ENCODE measurements at regions not wholly inside any gene's neighbourhood (a gene's known extent, or its start where the extent isn't known, plus 50 kb on each side); places are given as distances from the start of the nearest gene placed in this dataset.

GRCh38 chr2:129779783-129780182 lies 199.7 kb upstream of the RAB6C start:
- H3K27ac ChIP-seq (ENCODE audit: extremely low read length, insufficient read depth, low read length) = no peak overlapping the region
- H3K36me3 ChIP-seq (replicated peaks in 1 of 2; ENCODE audit: control insufficient read depth in 1 of 2, insufficient read depth in 2 of 2, low read length in 2 of 2) = no peaks in the 10 kb centered on the region
- no peak overlapping the region for H3K4me3 ChIP-seq (replicated peaks in 1 of 3; ENCODE audit: insufficient read depth in 1 of 3, low read depth in 2 of 3, low read length in 3 of 3)
- WGBS (ENCODE audit: low lambda C conversion rate) = 5% methylated on average over 4 of the region's 6 CpGs
- ChIA-PET CTCF (ENCODE audit: low intra/inter-chr PET ratio, low total read pairs) (no interaction called here), POLR2A (no interaction called here)
- in situ Hi-C loops (cut with HindIII; ENCODE audit: extremely low pct_ligation_motif_present, low pct_unique_long_range_greater_than_20kb) = no loop called here
- no peak overlapping the region for H3K4me2 ChIP-seq (ENCODE audit: low read depth, low read length)
- H3K9ac ChIP-seq (ENCODE audit: insufficient read depth, low read depth, low read length) = no peak overlapping the region
- no peaks in the 10 kb centered on the region for H3K9me3 ChIP-seq (ENCODE audit: low read length)
- H3K79me2 ChIP-seq (ENCODE audit: insufficient read depth, low read length) = no peaks in the 10 kb centered on the region
- no TSS peak for BruUV-seq (replicated peaks)
- H3K27me3 ChIP-seq (ENCODE audit: control insufficient read depth in 1 of 2, insufficient read depth in 2 of 2, low read length in 2 of 2) = peaks cover 15 to 49% of the 10 kb centered on the region in 2 experiments
- no peak overlapping the region for H2AFZ ChIP-seq (ENCODE audit: low read length)
- FAIRE-seq (no peak), ATAC-seq (peak; percentile 14; the same call in 1 of the 3 replicates), DNase-seq (ENCODE audit: low spot score) (no peak)
- H4K20me1 ChIP-seq (ENCODE audit: insufficient read depth, low read length) = no peaks in the 10 kb centered on the region
- 0 out of 2 replicates have a peak, but pooled peaks cover 9% of the 10 kb centered on the region for H3K4me1 ChIP-seq (ENCODE audit: insufficient read depth, low read length)
- no peak for TF ChIP-seq ZNF510 (CRISPR knock-in tag; IDR thresholded peaks at IDR 0.05; ENCODE audit: low read depth)
- intact Hi-C loops (cut with micrococcal nuclease; ENCODE audit: unreplicated experiment) = no loop called here

GRCh38 chr2:129780316-129781270 lies 198.9 kb upstream of the RAB6C start:
- Histone ChIP-seq H4K20me1 (ENCODE audit: insufficient read depth, low read length) (no peaks in the 10 kb centered on the region), H3K9ac (ENCODE audit: insufficient read depth, low read depth, low read length) (no peak overlapping the region), H3K79me2 (ENCODE audit: insufficient read depth, low read length) (no peaks in the 10 kb centered on the region), H3K36me3 (replicated peaks in 1 of 2; ENCODE audit: control insufficient read depth in 1 of 2, insufficient read depth in 2 of 2, low read length in 2 of 2) (no peaks in the 10 kb centered on the region), H3K4me3 (replicated peaks in 1 of 3; ENCODE audit: insufficient read depth in 1 of 3, low read depth in 2 of 3, low read length in 3 of 3) (no peak overlapping the region), H3K9me3 (ENCODE audit: low read length) (no peaks in the 10 kb centered on the region), H3K27me3 (ENCODE audit: control insufficient read depth in 1 of 2, insufficient read depth in 2 of 2, low read length in 2 of 2) (peaks cover 15 to 49% of the 10 kb centered on the region in 2 experiments), H3K4me2 (ENCODE audit: low read depth, low read length) (no peak overlapping the region), H3K4me1 (ENCODE audit: insufficient read depth, low read length) (0 out of 2 replicates have a peak, but pooled peaks cover 9% of the 10 kb centered on the region), H2AFZ (ENCODE audit: low read length) (no peak overlapping the region), H3K27ac (ENCODE audit: extremely low read length, insufficient read depth, low read length) (no peak overlapping the region)
- no TSS peak for BruUV-seq (replicated peaks)
- in situ Hi-C loops (cut with HindIII; ENCODE audit: extremely low pct_ligation_motif_present, low pct_unique_long_range_greater_than_20kb) = no loop called here
- POLR2A ChIA-PET = no interaction called here
- intact Hi-C loops (cut with micrococcal nuclease; ENCODE audit: unreplicated experiment) = no loop called here
- CTCF ChIA-PET (ENCODE audit: low intra/inter-chr PET ratio, low total read pairs) = no interaction called here
- no peak for DNase-seq (ENCODE audit: low spot score)
- no peak for FAIRE-seq
- WGBS (ENCODE audit: low lambda C conversion rate) = 22% methylated on average over 13 of the region's 13 CpGs
- no peak for ATAC-seq
- TF ChIP-seq, protein P1, sequence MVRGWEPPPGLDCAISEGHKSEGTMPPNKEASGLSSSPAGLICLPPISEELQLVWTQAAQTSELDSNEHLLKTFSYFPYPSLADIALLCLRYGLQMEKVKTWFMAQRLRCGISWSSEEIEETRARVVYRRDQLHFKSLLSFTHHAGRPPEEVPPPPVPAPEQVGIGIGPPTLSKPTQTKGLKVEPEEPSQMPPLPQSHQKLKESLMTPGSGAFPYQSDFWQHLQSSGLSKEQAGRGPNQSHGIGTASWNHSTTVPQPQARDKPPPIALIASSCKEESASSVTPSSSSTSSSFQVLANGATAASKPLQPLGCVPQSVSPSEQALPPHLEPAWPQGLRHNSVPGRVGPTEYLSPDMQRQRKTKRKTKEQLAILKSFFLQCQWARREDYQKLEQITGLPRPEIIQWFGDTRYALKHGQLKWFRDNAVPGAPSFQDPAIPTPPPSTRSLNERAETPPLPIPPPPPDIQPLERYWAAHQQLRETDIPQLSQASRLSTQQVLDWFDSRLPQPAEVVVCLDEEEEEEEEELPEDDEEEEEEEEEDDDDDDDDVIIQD (CRISPR knock-in tag; IDR thresholded peaks at IDR 0.05; ENCODE audit: low read depth) = no peak
- TF ChIP-seq, protein P2, sequence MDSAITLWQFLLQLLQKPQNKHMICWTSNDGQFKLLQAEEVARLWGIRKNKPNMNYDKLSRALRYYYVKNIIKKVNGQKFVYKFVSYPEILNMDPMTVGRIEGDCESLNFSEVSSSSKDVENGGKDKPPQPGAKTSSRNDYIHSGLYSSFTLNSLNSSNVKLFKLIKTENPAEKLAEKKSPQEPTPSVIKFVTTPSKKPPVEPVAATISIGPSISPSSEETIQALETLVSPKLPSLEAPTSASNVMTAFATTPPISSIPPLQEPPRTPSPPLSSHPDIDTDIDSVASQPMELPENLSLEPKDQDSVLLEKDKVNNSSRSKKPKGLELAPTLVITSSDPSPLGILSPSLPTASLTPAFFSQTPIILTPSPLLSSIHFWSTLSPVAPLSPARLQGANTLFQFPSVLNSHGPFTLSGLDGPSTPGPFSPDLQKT (CRISPR knock-in tag; IDR thresholded peaks at IDR 0.05; ENCODE audit: borderline replicate concordance) = no peak
- TF ChIP-seq, protein P3, sequence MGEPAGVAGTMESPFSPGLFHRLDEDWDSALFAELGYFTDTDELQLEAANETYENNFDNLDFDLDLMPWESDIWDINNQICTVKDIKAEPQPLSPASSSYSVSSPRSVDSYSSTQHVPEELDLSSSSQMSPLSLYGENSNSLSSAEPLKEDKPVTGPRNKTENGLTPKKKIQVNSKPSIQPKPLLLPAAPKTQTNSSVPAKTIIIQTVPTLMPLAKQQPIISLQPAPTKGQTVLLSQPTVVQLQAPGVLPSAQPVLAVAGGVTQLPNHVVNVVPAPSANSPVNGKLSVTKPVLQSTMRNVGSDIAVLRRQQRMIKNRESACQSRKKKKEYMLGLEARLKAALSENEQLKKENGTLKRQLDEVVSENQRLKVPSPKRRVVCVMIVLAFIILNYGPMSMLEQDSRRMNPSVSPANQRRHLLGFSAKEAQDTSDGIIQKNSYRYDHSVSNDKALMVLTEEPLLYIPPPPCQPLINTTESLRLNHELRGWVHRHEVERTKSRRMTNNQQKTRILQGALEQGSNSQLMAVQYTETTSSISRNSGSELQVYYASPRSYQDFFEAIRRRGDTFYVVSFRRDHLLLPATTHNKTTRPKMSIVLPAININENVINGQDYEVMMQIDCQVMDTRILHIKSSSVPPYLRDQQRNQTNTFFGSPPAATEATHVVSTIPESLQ (CRISPR knock-in tag; conservative IDR thresholded peaks at IDR 0.05) = no peak
- no peak for TF ChIP-seq ZNF468 (CRISPR knock-in tag; IDR thresholded peaks at IDR 0.05)
- no peak for TF ChIP-seq ZNF33A (CRISPR knock-in tag; IDR thresholded peaks at IDR 0.05; ENCODE audit: borderline replicate concordance)
- TF ChIP-seq KAT7 (CRISPR knock-in tag; IDR thresholded peaks at IDR 0.05; ENCODE audit: borderline replicate concordance) = no peak
- TF ChIP-seq, protein P4, sequence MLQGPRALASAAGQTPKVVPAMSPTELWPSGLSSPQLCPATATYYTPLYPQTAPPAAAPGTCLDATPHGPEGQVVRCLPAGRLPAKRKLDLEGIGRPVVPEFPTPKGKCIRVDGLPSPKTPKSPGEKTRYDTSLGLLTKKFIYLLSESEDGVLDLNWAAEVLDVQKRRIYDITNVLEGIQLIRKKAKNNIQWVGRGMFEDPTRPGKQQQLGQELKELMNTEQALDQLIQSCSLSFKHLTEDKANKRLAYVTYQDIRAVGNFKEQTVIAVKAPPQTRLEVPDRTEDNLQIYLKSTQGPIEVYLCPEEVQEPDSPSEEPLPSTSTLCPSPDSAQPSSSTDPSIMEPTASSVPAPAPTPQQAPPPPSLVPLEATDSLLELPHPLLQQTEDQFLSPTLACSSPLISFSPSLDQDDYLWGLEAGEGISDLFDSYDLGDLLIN (CRISPR knock-in tag; IDR thresholded peaks at IDR 0.05; ENCODE audit: borderline replicate concordance) = no peak
